ENCODE measurements at regions not wholly inside any gene's neighbourhood (a gene's known extent, or its start where the extent isn't known, plus 50 kb on each side); places are given as distances from the start of the nearest gene placed in this dataset.

GRCh38 chr7:46133072-46133471, 212.0 kb upstream of the IGFBP3 start:
- Histone ChIP-seq H3K36me3 (ENCODE audit: control insufficient read depth in 2 of 4, insufficient read depth in 4 of 4, low read length in 3 of 4) (no peaks in the 10 kb centered on the region), H2BK12ac (ENCODE audit: low read depth, low read length) (no peak overlapping the region), H2BK15ac (ENCODE audit: low read length) (no peak overlapping the region), H3K4ac (replicated peaks; ENCODE audit: insufficient read length, low read depth, low read length) (no peak overlapping the region), H3K4me2 (ENCODE audit: insufficient read depth in 1 of 2, low read depth in 2 of 2, low read length in 2 of 2) (no peak overlapping the region), H4K5ac (ENCODE audit: insufficient read length, low read depth, low read length) (no peak overlapping the region), H3K79me1 (ENCODE audit: low read depth, low read length) (no peaks in the 10 kb centered on the region), H3K4me3 (ENCODE audit: extremely low read depth in 1 of 4, insufficient read depth in 2 of 4, low read depth in 3 of 4, low read length in 4 of 4) (no peak overlapping the region), H3K4me1 (replicated peaks in 1 of 4; ENCODE audit: control insufficient read depth in 3 of 4, insufficient read depth in 4 of 4, low read length in 3 of 4) (peaks cover 0 to 2% (median 0%) of the 10 kb centered on the region in 4 experiments; a peak in 2 of 7 replicates), H4K8ac (ENCODE audit: extremely low read depth, insufficient read depth, low read length) (no peak overlapping the region), H3K27ac (ENCODE audit: low read depth, low read length) (no peak overlapping the region), H2AK5ac (ENCODE audit: low read depth, low read length) (no peak overlapping the region), H3K23ac (ENCODE audit: insufficient read length) (no peak overlapping the region), H3K18ac (ENCODE audit: extremely low read depth, low read length) (no peak overlapping the region), H2AFZ (ENCODE audit: low read length) (no peak overlapping the region), H2BK120ac (replicated peaks; ENCODE audit: low read depth, low read length) (no peak overlapping the region), H3K27me3 (replicated peaks in 1 of 4; ENCODE audit: control insufficient read depth in 3 of 4, extremely low read depth in 1 of 4, insufficient read depth in 3 of 4, low read length in 3 of 4) (no peaks in the 10 kb centered on the region), H2BK5ac (ENCODE audit: low read depth, low read length) (no peak overlapping the region), H3K9ac (replicated peaks in 1 of 4; ENCODE audit: extremely low read depth in 1 of 4, low read depth in 3 of 4, low read length in 3 of 4) (no peak overlapping the region), H3K23me2 (ENCODE audit: low read depth, low read length) (no peaks in the 10 kb centered on the region; the same call in 1 of the 2 replicates), H3K14ac (ENCODE audit: insufficient read length) (no peak overlapping the region), H3K56ac (replicated peaks; ENCODE audit: insufficient read length, low read depth, low read length) (no peak overlapping the region), H3K79me2 (ENCODE audit: control insufficient read depth in 1 of 2, insufficient read depth in 2 of 2, low read length in 2 of 2) (no peaks in the 10 kb centered on the region), H4K20me1 (replicated peaks in 1 of 2; ENCODE audit: control insufficient read depth in 1 of 2, insufficient read depth in 2 of 2, low read length in 2 of 2) (no peaks in the 10 kb centered on the region), H2BK20ac (ENCODE audit: low read length) (no peak overlapping the region), H3K9me3 (ENCODE audit: insufficient read depth in 2 of 2, low read depth in 1 of 2, low read length in 1 of 2) (no peaks in the 10 kb centered on the region), H4K91ac (replicated peaks; ENCODE audit: insufficient read length, low read length) (no peak overlapping the region)
- DNase-seq (ENCODE audit: low read depth in 1 of 2, low spot score in 2 of 2) (no peak), FAIRE-seq (no peak)
- ChIA-PET POLR2A (ENCODE audit: partially characterized antibody) (no interaction called here), CTCF (ENCODE audit: partially characterized antibody) (interaction anchor here (0.6 to 3.0 kb wide), 17 partner anchors 12 to 249 kb away, joined by 3 to 20 read pairs (median 4); partner anchors contain the start of gene IGFBP3)
- TF ChIP-seq RNF2 (IDR thresholded peaks at IDR 0.05; ENCODE audit: borderline replicate concordance, low read depth, low read length, missing control alignments, poor library complexity, severe bottlenecking) (no peak), SIRT6 (IDR thresholded peaks at IDR 0.05; ENCODE audit: low read length) (no peak), RBBP5 (IDR thresholded peaks at IDR 0.05; ENCODE audit: borderline replicate concordance, low read depth, low read length) (no peak), CREB1 (IDR thresholded peaks at IDR 0.05) (no peak), BCL11A (IDR thresholded peaks at IDR 0.05; ENCODE audit: low read depth in 2 of 2, low read length in 2 of 2) (no peak), ZNF274 (IDR thresholded peaks at IDR 0.05; ENCODE audit: borderline replicate concordance, extremely low read depth, low read length) (no peak), JUN (IDR thresholded peaks at IDR 0.05; ENCODE audit: low read depth, low read length) (no peak), GABPA (IDR thresholded peaks at IDR 0.05; ENCODE audit: borderline replicate concordance, insufficient read depth, low read length) (no peak), TCF12 (IDR thresholded peaks at IDR 0.05; ENCODE audit: low read depth, low read length) (no peak)
- 74% methylated on average over 6 of the region's 6 CpGs; no CpG with 5 or more reads in 1 of the 2 experiments for WGBS, 2 experiments (ENCODE audit: extremely low coverage in 1 of 2, insufficient coverage in 1 of 2, insufficient read length in 1 of 2, insufficient replicate concordance in 2 of 2, low coverage in 1 of 2, low lambda C conversion rate in 2 of 2, missing lambda C conversion rate in 1 of 2)

Data from H1 (cell line).